GM06990 (cell line): ENCODE measurements at regions not wholly inside any gene's neighbourhood (a gene's known extent, or its start where the extent isn't known, plus 50 kb on each side); places are given as distances from the start of the nearest gene placed in this dataset.

Experiments used
- DNase-seq: peaks from one replicate; pipeline ENCODE4 v3.0.0-alpha.2; 2011; ENCODE audit not compliant: insufficient read length; ENCODE audit errors: extremely low read depth
- H3K27me3 ChIP-seq: replicated peaks from 2 replicates; pipeline ENCODE4 v1.6.0; 2011; ENCODE audit warnings: low read length; ENCODE audit not compliant: control insufficient read depth, insufficient read depth
- H3K36me3 ChIP-seq: 2 replicates; pipeline ENCODE4 v1.5.1; 2011; ENCODE audit warnings: low read length; ENCODE audit not compliant: control insufficient read depth, insufficient read depth
- H3K4me3 ChIP-seq: replicated peaks from 2 replicates; pipeline ENCODE4 v1.5.1; 2011; ENCODE audit warnings: low read depth, mild to moderate bottlenecking, control low read depth, low read length
- TF ChIP-seq, protein P1 (sequence below): IDR thresholded peaks from 2 replicates; pipeline ENCODE4 v1.5.1; 2011; ENCODE audit warnings: low read length, control low read depth, mild to moderate bottlenecking, inconsistent platforms; ENCODE audit not compliant: insufficient read depth, poor library complexity, severe bottlenecking

DNA sequence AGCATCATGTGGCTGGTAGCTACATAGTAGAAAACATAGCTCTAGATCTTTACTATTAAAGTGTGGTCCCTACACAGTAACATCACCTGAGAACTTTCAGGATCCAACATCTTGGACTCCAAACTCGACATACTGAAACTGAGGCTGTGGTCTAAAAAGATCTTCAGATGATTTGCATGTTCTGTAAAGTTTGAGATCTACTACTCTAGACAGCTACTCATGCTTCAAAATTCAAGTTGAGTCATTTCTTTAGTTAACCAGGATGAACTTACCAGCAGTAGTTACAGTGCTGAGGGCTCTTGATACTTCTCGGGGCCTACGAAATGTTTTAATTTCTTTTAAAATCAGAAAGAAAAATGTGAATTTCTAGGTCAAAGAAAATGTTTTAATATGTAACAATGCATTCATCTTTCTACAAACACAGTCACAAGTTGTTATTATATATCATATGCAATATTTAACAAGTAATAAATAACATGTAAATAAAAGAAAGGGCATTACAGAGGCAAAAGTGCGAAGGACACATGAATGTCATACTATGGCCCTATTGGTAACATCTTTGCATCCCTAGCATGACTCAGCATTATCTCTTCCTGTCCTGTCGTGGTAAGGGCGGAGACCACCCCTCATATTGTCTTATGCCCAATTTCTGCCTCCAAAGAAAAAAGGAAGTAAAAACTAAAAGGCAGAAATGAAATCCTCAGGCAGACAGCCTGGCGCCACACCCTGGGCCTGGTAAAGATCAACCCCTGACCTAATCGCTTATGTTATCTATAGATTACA lies 563.9 kb upstream of the TLE4 start:
- H3K27me3 ChIP-seq, result no peaks in the 10 kb centered on the region
- H3K36me3 ChIP-seq, result no peaks in the 10 kb centered on the region
- H3K4me3 ChIP-seq, result no peak overlapping the region
- TF ChIP-seq, protein P1, sequence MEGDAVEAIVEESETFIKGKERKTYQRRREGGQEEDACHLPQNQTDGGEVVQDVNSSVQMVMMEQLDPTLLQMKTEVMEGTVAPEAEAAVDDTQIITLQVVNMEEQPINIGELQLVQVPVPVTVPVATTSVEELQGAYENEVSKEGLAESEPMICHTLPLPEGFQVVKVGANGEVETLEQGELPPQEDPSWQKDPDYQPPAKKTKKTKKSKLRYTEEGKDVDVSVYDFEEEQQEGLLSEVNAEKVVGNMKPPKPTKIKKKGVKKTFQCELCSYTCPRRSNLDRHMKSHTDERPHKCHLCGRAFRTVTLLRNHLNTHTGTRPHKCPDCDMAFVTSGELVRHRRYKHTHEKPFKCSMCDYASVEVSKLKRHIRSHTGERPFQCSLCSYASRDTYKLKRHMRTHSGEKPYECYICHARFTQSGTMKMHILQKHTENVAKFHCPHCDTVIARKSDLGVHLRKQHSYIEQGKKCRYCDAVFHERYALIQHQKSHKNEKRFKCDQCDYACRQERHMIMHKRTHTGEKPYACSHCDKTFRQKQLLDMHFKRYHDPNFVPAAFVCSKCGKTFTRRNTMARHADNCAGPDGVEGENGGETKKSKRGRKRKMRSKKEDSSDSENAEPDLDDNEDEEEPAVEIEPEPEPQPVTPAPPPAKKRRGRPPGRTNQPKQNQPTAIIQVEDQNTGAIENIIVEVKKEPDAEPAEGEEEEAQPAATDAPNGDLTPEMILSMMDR, result no peak
- DNase-seq, result peak; percentile 5

DNA sequence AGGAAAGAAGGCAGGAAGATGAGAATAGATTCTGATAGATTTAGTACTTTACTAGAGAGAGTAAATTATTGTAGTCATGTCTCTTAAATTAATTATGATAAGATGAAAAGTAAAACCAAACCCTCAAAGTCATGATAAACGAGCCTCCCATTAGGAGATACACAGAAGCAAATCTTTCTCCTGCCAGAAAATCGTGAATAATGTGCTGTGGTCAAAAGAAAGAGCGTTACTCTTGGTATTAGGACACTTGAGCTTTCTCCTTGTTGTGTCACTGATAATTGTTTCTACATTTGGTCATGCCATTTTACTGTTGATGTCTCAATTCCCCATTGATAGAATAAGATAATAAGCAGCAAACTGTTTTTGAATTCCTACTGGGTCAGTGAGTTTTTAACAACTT lies 562.8 kb upstream of the TLE4 start:
- Histone ChIP-seq H3K4me3 (no peak overlapping the region), H3K36me3 (no peaks in the 10 kb centered on the region), H3K27me3 (no peaks in the 10 kb centered on the region)
- DNase-seq, result no peak
- TF ChIP-seq, protein P1, result no peak

DNA sequence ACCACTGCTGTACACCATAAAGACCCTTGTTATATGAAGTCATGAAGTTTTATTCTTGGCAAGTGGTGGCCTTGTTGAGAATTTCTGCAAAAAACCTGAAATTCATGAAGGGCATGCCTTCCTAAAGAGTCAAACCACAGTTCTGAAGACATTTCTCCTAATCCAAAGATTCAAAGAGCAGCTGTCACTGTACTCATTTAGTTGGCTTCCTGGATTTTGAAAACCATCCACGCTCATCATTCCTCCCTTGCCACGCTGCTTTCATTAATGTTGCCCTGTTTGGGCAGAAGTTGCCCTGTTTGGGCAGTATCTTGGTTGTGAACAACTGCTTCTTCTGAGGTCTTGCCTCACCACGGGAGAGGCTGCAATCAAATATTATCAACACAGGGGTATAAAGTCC lies 560.3 kb upstream of the TLE4 start:
- DNase-seq, result no peak
- Histone ChIP-seq H3K4me3 (no peak overlapping the region), H3K27me3 (no peaks in the 10 kb centered on the region), H3K36me3 (no peaks in the 10 kb centered on the region)
- TF ChIP-seq, protein P1, result no peak

DNA sequence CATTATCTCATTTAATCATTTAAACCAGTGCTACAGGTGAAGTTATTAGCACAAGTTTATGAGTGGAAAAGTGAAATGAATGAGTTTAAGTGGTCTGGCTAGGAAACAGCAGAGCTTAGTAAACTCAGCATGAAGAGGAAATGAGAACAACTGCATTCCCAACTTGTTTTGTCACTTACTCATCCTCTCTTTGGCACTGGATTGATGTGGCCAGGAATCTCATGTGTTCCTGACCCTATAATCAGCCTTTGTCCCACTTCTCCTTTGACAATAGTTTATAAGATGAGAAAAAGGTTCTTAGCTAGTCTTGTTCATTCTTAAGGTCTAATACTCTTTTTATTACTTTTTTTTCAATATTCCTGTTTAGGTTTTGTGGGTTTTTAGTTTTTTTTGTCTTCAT lies 559.2 kb upstream of the TLE4 start:
- Histone ChIP-seq H3K27me3 (no peaks in the 10 kb centered on the region), H3K36me3 (no peaks in the 10 kb centered on the region), H3K4me3 (no peak overlapping the region)
- DNase-seq, result no peak
- TF ChIP-seq, protein P1, result no peak

DNA sequence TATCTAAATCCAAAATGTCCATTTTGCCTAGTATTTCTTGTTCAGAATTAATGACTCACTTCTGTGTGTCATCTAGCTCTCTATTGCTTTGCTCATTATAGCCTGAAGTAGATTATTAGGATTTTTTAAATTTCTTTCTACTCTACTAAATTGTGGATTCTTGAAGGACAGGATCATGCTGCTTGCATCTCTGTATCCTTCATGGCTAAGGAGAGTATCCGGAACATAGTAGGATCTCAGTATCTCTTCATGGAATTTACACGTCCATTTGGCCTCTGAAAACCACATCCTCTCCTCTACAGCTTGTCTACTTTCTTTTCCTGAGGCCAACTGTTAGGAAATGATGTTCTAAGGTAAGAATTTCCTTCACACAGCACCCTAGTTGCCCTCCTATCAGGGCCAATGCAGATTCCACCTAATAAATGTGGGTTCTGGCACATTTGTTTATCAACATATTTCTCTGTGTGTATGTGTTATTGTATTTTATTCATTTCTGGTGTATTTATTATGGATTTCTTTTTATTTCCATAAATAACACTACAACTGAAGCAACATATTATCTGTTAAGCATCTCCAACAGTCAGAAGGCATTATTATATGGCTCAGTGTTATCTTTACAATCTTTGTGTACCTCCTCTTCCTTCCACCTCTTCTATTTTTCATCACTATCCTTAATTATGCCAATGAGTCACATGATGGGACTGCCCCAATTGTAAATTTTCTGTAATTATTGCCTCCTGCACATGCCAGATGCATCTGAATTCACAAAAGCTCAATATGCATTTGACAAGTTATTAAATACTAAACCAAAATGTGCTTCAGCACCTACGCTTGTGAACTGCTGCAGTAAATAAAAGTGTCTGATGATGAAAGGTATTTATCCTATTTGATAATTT lies 557.8 kb upstream of the TLE4 start:
- Histone ChIP-seq H3K36me3 (no peaks in the 10 kb centered on the region), H3K27me3 (no peaks in the 10 kb centered on the region), H3K4me3 (no peak overlapping the region)
- DNase-seq, result no peak
- TF ChIP-seq, protein P1, result no peak
